H1 (cell line): ENCODE measurements at regions not wholly inside any gene's neighbourhood (a gene's known extent, or its start where the extent isn't known, plus 50 kb on each side); places are given as distances from the start of the nearest gene placed in this dataset.
"Not testable (repeated sequence)": the region's sequence is repeated elsewhere in the genome, so short reads cannot be mapped to it uniquely, and the experiment has no call there.

Experiments
- BRCA1 ChIP-seq: IDR thresholded peaks from 2 replicates; pipeline ENCODE4 v1.6.1; 2012; ENCODE audit warnings: low read depth, low read length, improper control_type of control experiment
- CBX8 ChIP-seq: fragments of 300-800, 300-1000 bp; sonication (generic); IDR thresholded peaks from 2 replicates; pipeline ENCODE4 v1.7.1; 2016; ENCODE audit warnings: low read depth, low read length, borderline replicate concordance
- EZH2 ChIP-seq: fragments of 200-600 bp; sonication (generic); IDR thresholded peaks from 2 replicates; pipeline ENCODE4 v1.7.1; 2012; ENCODE audit warnings: low read depth, mild to moderate bottlenecking, moderate library complexity, low read length, inconsistent platforms; ENCODE audit not compliant: severe bottlenecking
- HDAC2 ChIP-seq, 2 experiments: fragments of 300-600 bp in 1 of 2; sonication (generic) in 1 of 2; IDR thresholded peaks; 2 replicates each; pipeline ENCODE4 v1.6.1; 2011 to 2012; ENCODE audit warnings: low read depth in 2 of 2, low read length in 2 of 2, mild to moderate bottlenecking in 2 of 2, moderate library complexity in 2 of 2, borderline replicate concordance in 1 of 2, inconsistent platforms in 1 of 2
- MAFK ChIP-seq: IDR thresholded peaks from 2 replicates; pipeline ENCODE4 v1.6.1; 2012; ENCODE audit warnings: low read depth, mild to moderate bottlenecking, improper control_type of control experiment, low read length
- POLR2A ChIP-seq, 2 experiments: IDR thresholded peaks; 1 replicate in 1 of 2; 2 replicates in 1 of 2; pipeline ENCODE4 v1.6.1; 2011; ENCODE audit warnings: low read depth in 2 of 2, low read length in 2 of 2, mild to moderate bottlenecking in 2 of 2; ENCODE audit errors: control extremely low read depth in 1 of 2
- POLR2AphosphoS5 ChIP-seq: IDR thresholded peaks from 2 replicates; pipeline ENCODE4 v1.6.1; 2011; ENCODE audit warnings: low read depth, low read length
- SIN3A ChIP-seq, 2 experiments: IDR thresholded peaks in 1 of 2; conservative IDR thresholded peaks in 1 of 2; 2 replicates each; pipeline ENCODE4 v1.6.1; 2011 to 2012; ENCODE audit warnings: low read length in 2 of 2, improper control_type of control experiment in 1 of 2, low read depth in 1 of 2, mild to moderate bottlenecking in 1 of 2
- SRF ChIP-seq: IDR thresholded peaks from 2 replicates; pipeline ENCODE4 v1.6.1; 2011; ENCODE audit warnings: mild to moderate bottlenecking, low read depth, low read length, moderate library complexity
- TF ChIP-seq, protein P1 (sequence below), 3 experiments: IDR thresholded peaks; 1 replicate in 2 of 3; 2 replicates in 1 of 3; pipeline versions ENCODE4 v1.5.1 to v1.6.1; 2011; ENCODE audit warnings: low read length in 3 of 3, mild to moderate bottlenecking in 3 of 3, inconsistent platforms in 2 of 3, low read depth in 1 of 3, moderate library complexity in 1 of 3; ENCODE audit not compliant: insufficient read depth in 1 of 3; ENCODE audit errors: control extremely low read depth in 1 of 3

DNA sequence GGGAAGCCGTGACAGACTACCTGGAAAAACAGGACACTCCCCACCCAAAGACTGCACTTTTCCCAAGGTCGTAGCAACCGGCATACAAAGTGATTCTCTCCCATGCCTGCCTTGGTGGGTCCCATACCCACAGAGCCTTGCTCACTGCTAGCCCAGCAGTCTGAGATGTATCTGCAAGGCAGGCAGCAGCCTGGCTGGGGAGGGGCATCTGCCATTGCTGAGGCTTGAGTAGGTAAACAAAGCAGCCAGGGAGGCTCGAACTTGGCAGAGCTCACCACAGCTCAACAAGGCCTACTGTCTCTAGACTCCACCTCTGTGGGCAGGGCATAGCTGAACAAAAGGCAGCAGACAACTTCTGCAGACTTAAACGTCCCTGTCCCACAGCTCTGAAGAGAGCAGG lies 144.4 kb upstream of the FSHR start:
- TF ChIP-seq EZH2; POLR2A (IDR thresholded peaks at IDR 0.05; ENCODE audit: control extremely low read depth in 1 of 2, low read depth in 2 of 2, low read length in 2 of 2); SIN3A (conservative IDR thresholded peaks at IDR 0.05 in 1 of 2, IDR thresholded peaks at IDR 0.05 in 1 of 2; ENCODE audit: low read depth in 1 of 2, low read length in 2 of 2); POLR2AphosphoS5; MAFK; SRF; CBX8; HDAC2 (IDR thresholded peaks at IDR 0.05; ENCODE audit: borderline replicate concordance in 1 of 2, low read depth in 2 of 2, low read length in 2 of 2); BRCA1: not testable (repeated sequence)
- TF ChIP-seq, protein P1, sequence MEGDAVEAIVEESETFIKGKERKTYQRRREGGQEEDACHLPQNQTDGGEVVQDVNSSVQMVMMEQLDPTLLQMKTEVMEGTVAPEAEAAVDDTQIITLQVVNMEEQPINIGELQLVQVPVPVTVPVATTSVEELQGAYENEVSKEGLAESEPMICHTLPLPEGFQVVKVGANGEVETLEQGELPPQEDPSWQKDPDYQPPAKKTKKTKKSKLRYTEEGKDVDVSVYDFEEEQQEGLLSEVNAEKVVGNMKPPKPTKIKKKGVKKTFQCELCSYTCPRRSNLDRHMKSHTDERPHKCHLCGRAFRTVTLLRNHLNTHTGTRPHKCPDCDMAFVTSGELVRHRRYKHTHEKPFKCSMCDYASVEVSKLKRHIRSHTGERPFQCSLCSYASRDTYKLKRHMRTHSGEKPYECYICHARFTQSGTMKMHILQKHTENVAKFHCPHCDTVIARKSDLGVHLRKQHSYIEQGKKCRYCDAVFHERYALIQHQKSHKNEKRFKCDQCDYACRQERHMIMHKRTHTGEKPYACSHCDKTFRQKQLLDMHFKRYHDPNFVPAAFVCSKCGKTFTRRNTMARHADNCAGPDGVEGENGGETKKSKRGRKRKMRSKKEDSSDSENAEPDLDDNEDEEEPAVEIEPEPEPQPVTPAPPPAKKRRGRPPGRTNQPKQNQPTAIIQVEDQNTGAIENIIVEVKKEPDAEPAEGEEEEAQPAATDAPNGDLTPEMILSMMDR (IDR thresholded peaks at IDR 0.05; ENCODE audit: control extremely low read depth in 1 of 3, insufficient read depth in 1 of 3, low read depth in 1 of 3, low read length in 3 of 3), result not testable (repeated sequence)
